HG03571 (cell line): ENCODE measurements at regions not wholly inside any gene's neighbourhood (a gene's known extent, or its start where the extent isn't known, plus 50 kb on each side); places are given as distances from the start of the nearest gene placed in this dataset.

Source experiments
- ATAC-seq: cut with Tn5 transposase; IDR thresholded peaks from one replicate; pipeline ENCODE4 v1.9.1; 2021; ENCODE audit not compliant: unreplicated experiment

DNA sequence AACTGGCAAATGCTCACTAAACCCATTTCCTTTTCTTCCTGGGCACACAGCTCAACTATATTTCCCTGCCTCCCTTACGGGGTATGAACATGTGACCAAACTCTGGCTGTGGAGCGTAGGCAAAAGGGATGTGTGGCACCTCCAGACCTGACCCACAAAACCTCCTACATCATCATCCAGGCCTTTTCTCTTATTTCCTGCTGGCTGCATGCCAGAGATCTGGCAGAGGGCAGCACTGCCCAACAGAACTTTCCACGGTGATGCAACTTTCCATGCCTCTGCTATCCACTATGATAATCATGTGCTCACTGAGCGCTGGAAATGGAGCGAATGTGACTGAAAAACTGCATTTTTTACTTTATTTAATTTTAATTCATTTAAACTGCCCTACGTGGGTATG is 99.6 kb upstream of the CACNA1E start:
- ATAC-seq: no peak

DNA sequence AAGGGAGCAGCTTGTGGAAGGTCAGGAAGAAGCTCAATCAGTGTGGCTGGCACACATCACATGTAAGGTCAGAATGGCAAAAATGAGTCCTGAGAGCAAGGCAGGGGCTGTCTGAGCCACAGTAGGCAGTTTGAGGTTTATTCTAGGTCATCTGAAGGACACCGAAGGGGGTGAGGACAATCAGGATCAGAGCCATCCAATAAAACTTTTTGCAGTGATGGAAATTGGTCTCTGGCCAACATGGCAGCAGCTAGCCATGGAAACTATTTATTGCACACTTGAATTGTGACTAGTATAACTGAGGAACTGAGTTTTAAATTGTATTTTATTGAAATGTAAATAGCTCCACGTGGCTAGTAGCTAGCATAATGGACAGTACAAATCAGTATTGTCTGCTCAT is 97.0 kb upstream of the CACNA1E start:
- no peak for ATAC-seq

DNA sequence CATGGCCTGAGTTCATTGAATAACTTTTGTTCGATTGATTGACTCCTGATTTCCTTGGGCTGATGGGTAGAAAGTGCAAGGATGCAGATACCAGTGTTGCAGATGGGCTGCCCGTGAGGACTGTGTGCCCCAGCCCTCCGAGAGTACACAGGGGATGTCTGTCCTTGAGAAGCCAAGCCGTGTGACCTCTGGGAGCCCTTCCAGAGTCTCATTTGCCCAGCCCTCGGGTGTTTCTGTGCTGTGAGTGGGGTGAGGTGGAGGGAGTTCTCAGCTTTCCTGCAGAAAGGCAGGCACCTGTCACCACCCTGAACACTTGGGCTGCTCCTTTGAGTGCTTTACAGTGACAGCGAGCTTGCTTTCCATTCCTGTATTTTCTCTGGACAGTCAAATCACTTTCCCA is 96.4 kb upstream of the CACNA1E start:
- ATAC-seq: no peak

DNA sequence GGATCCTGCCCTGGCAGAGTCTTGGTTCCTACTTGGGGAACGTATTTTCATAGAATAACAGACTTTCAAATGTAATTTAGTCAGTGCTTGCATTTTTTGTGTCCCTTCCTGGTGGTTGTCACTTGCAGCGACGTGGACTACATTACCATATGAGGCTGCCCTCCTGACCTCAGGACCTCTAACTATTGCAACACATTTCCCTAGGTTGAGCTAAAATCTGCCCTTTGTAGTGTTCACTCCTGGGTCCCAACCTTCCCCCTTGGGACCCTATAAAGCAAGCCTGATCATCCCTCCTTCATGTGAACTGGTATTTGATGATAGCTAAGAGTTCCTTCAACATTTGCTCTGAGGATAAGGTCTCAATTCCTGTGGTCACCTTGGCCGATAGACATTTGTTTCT is 95.6 kb upstream of the CACNA1E start:
- no peak for ATAC-seq

DNA sequence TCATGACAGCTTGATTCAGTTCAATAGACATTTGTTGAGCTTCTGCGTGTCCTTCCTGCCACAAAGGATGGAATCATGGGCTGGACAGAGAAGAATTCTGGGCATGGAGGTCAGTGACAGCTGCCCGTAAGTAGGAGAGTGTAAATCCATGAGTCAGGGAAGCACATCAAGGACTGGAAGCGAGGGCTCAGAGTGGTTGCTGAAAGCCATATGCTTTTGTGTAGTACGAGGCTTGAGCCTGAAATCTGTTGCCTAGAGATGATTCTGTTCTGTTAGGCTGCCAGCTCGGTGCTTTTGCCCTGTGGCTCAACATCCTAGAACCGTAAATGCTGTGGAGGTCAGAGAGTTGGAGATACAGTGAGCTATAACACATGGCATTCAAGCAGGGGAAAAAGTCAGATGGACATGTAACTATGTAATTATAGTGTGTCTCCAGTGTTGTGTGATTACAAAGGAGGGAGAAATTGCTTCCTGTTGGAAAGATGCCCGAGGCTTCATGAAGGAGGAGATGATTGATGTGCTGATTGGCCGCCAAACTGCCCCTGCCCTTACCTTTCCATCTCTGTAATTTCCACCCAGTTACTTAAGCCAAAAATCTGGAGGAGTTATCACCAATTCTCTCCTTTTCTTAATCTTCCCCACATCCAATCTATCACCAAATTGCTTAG is 92.8 kb upstream of the CACNA1E start:
- no peak for ATAC-seq

DNA sequence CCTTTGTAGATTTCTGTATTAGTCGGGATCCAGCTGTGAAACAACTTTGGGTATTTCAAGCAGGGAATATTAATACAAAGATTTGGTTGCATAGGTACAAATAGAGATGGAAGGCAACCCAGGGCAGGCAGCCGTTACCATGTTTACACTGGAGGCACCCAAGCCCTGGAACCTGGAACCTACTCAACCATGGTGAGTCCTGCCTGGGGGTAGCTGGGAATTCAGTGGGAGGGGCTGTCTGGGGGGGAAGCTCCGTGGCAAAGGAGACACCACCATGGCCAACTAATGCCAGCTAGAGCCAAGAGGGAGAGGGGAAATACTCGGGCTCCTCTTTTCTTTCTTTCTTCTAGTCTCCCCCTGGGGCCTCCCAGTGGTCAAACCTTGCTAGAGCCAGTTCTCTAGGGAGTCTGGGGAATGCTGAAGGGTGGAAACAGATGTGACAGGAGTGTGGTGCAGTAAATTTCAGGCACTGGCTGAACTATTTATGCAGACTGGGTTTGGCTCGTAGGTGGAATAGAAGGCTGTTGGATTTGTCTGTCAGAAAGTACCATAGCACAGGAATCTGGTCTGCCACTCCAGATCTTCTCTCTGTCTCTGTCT is 91.9 kb upstream of the CACNA1E start:
- no peak for ATAC-seq

DNA sequence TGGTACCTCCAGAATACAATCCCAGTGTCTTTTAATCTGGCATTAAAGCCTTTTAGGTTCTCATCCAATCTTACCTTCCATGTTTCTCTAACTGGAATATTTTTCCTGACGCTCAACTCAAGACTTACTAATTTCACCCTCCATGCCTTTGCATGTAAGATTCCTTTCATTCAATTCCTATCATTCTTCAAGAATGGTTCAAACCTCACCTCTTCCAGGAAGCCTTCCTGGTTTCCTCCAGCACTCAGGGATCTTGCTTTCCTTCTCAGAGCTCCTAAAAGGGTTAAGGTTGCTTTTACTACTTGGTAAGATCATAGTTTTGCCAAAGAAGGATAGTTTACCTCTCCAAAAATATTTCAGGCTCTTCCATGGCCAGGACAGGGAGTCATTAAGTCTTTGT is 91.2 kb upstream of the CACNA1E start:
- no peak for ATAC-seq

DNA sequence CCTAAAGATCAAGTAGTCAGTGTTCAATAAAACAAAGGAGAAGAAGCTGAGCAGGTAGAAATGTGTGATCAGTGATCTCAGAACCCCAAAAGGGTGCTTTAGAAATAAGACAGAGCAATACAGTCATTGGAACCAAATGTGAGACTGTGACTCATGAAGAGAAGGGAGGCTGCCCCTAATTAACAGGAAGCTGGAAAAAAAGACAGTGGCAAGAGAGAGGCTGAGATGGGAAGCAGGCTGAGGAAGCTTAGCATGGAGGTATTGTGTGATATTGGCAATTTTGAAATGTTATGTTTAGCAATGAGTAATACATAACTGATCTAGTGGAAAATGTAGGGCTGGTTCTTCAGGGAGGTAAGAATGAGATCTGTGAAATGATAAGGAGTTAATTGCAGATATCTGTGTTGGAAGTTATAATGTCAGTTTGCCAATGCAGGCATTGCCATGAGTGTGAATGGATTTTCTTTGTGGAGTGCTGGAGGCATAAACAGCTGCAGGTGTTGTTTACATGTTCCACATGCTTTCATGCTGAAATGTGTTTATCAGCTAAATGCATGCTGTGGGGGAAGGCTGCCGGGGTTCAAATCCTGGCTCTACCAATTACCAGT is 90.6 kb upstream of the CACNA1E start:
- ATAC-seq: no peak

DNA sequence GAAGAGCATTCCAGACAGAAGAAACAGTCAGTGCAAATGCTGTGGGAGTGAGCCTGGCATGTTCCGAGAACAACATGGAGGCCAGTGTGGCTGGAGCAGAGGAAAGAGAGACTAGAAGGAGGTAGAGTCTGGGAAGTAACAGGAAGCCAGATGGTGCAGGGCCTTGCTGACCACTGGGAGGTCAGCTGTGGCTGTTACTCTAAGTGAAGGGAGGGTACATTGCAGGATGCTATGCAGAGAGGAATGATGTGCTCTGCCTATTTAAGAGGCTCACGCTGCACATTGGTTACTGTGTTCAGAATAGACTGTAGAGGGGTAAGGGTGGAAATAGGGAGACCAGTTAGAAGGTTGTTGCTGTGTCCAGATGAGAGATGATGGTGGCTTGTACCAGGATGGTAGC is 88.6 kb upstream of the CACNA1E start:
- no peak for ATAC-seq

DNA sequence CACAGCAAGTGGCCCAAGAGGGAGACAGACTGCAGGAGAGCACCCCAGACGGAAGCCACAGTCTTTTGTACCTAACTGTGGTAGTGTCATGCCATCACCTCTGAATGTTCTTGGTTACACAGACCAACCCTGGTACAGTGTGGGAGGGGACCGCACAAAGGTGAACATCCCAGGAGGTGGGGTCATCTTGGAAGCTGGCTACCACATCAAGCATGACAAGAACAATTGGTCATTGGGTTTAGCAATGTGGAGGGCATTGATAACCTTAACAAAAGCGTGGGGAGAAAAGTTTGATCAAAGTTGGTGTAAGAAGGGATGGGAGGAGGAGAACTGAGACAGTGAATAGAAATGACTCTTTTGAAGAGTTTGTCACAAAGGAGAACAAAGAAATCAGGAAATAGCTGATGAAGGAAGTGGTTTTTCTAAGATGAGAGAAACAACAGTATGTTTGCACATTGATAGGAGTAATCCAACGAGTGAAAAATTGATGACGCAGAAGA is 87.1 kb upstream of the CACNA1E start:
- ATAC-seq: no peak

DNA sequence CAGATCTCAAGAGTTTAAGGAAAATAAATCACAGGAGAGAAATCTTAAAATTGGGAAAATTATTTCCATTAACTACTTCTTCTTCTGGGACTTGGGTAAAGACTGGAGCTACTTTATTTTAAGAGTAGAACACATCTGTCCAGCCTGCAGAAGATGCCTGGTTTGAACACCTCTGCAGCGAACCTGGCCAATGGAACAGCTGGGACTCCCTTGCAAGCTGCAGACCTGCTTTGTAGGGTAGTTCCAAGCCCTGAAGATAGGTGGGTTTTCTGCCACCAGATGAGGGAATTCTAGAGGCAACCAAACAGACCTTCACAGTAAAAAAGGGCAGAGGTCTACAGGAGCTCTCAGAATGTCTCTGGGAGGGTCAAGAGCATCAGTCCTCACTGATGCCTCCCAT is 86.5 kb upstream of the CACNA1E start:
- ATAC-seq: no peak

DNA sequence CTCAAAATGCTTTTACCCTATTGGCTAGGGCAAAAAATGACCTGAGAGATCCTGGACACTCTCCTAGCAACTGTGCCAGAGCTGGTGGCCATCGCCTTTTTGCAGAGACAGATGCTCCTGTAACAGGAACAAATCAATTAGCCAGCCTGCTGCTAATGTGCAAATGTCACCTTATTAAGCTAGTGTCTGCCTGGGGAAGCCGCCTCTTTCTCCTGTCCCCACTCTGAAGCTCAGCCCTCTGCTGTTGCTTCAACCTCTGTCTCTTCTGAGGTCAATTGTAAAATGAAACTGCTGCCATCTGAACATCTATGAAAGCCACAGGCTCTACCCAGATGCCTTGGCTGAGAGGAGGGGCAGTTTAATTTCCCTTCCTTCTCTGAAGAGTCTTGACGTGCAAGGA is 85.5 kb upstream of the CACNA1E start:
- ATAC-seq: no peak

DNA sequence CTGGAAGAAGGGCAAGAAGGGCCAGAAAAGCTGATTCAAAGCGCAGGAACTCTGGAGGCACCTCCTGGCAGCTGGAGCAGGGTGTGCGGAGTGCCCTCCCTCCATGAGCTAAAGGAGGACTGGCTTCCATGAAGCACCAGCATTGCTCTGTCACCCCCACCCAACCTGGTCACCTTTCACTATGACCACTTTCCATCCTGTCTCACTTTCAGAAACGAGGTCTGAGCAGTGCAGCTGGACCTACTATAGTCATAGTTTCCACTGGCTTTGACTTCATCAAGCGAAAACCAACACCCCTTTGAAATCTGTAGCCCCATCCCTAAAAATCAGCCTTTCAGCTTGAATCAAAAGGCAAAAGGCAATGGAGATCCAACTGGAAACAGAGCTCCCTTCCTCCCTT is 84.8 kb upstream of the CACNA1E start:
- ATAC-seq: peak; percentile 74

DNA sequence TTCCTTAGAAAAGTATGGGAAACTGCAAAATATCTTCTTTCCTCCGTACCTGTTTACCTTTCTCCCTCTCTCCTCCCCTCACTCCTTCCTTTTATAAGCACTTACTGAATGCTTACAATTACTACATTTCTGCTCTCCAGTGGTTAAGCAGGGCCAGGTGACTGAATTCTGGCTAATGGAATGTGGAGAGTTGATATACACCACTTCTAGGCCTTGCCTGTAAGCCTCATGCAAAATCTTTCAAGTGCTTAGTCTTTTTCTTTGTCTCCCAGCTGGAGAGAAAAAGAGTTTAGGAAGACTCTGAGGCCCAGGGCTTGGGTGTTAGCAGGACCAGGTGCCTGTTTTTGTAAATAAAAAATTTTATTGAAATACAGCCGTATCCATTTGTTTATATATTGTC is 77.7 kb upstream of the CACNA1E start:
- no peak for ATAC-seq

DNA sequence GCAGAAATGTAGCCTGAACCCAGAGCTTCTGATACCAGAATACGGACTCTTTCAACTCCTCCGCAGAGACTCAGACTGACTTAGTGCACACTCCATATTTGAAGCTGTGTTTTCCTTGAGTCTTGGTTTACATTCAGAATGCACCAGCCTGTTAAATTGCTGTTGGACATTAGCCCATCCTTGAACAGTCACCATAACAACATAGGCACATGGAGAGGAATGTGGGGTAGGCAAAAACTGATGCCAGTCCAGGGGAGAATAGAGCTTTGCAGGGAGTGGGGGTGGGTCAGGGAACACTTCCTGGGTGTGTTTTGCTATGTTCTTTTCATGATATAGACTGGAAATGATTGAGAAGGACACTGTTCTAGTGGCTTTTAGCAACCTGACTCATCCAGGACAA is 76.3 kb upstream of the CACNA1E start:
- ATAC-seq: no peak

DNA sequence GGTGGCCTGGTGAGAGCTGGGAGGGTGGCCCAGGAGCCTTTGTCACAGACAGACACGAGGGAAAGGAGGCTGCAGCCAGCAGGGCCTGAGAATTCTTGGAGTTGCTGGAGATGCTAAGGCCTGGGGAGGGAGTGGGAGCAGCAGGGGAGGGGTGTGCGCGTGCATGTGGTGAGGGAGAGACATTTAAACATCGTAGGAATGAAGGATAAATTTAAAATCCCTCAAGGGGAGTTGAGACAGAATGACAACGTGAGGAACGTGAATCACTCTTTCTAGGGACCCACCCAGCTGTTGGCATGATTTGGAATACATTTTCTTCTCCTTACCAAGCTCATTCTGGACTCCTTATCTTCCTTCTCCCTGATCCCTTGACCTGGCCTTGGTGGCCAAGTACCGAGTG is 73.3 kb upstream of the CACNA1E start:
- no peak for ATAC-seq

DNA sequence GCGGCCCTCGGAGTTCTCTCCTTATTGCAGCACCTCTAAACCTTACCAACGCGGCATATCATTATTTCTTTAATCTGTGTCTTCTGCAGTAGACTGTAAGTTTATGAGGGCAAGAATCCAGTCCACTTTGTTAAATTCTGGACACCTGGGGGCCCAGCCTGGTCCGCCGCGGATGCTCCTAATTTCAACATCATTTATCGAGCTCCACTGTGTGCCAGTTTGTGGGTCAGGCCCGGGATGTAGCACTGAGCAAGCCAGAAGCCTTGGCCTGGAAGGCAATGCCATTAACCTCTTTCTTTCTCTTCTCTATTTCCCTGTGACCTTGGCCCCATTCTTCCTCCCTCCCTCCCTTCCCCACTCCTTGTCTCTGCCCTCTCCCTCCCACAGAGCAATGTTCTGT is 70.6 kb upstream of the CACNA1E start:
- ATAC-seq: no peak

DNA sequence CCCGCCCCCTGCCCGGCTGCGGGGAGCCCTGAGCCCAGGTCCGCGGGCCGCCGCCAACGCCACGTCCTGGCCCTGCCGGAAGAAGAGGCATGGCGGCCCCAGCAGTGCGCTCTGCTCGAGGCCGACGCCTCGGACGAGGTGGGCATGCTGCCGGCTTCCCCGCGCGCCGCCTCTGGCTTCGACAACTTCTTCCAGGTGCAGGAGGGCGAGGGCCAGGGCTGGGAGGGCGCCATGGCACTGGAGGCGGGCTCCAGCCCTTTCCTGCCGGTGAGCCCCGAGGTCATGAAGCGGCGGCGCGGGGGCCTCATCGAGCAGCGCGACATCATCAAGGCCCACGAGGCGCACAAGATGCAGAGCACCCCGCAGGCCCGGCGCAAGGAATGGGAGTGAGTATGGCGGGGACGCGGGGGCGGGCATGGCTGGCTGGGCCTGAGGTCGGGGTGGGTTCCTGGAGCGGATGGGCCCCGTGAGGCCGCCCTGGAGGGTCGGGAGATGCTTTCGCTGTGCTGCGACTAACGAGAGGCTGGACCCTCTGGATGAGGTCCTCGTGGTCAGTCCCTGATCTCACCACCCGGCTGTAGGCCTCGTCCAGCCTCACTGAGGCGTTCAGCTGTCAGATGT is 70.0 kb upstream of the CACNA1E start:
- no peak for ATAC-seq

DNA sequence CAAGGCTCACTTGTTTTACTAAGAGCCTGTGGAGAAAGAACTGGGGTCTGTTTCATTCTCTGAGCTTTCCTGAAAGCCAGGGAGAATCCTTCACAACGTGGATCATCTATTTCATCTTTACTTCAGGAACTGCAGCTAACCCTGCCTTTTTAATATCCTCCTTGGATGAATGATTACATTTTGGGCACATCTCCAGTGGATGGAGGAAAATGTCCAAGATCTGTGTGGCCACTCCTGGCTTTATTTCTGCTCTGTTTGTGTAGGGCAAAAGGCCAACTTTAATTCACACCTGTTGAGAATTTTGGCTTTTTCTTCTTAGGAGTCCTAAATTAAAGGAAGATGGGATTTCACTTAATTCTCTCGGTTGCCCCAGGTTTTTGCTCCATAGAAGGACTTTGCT is 69.5 kb upstream of the CACNA1E start:
- ATAC-seq: no peak

DNA sequence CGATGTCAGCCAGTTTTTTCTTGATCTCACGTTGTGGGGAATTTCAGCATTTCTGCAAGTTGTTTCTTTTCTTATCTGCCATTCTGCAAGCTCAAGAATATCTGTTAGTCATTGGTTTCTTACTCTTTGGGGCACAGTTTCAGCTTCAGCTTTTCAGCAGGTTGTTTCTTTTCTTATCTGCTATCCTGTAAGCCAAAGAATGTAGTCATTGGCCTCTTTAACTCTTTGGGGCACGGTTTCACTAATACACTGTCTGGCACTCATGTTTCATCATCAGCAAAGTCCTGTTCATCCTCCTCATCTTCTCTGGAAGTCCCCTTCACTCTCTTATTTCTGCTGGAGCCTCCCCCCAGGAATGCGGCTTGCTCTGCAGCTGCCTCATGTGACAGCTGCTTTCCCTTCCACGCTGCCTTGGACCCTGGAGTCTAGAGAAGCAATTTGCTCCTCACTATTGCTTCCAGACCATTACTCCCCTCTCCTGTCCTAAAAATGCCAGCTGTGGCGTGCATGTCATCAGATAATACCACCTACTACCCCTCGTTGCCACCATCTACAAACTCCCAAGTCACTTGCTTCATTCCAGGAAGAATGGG is 67.0 kb upstream of the CACNA1E start:
- ATAC-seq: no peak

DNA sequence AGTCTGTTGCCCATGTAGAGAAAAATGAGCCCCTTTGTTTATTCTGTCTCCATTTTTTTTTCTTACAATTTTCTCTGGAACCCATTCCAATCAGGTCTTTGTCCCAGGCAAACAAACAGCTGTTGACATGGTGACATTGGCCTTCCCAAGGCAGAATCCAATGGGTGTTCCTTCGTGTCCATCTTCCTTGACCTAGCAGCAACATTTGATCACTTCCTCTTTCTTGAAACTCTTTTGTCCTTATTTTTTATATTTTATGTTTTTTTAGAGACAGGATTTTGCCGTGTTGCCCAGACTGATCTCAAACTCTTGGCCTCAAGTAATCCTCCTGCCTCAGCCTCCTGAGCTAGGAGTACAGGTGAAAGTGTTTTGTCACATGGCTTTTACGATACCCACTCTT is 65.4 kb upstream of the CACNA1E start:
- no peak for ATAC-seq
